HUES6 (cell line): ENCODE measurements at regions not wholly inside any gene's neighbourhood (a gene's known extent, or its start where the extent isn't known, plus 50 kb on each side); places are given as distances from the start of the nearest gene placed in this dataset.

Experiments used
- H3K27ac ChIP-seq: 2 replicates; pipeline ENCODE4 v1.7.0; 2013; ENCODE audit warnings: low read depth, mild to moderate bottlenecking, low read length, inconsistent platforms
- H3K27me3 ChIP-seq: 2 replicates; pipeline ENCODE4 v1.6.1; 2013; ENCODE audit warnings: low read length; ENCODE audit not compliant: control insufficient read depth, insufficient read depth
- H3K36me3 ChIP-seq: 2 replicates; pipeline ENCODE4 v1.6.1; 2013; ENCODE audit warnings: low read length; ENCODE audit not compliant: control insufficient read depth, insufficient read depth
- H3K4me1 ChIP-seq: 2 replicates; pipeline ENCODE4 v1.6.1; 2013; ENCODE audit warnings: low read length; ENCODE audit not compliant: control insufficient read depth, insufficient read depth
- H3K4me3 ChIP-seq: 2 replicates; pipeline ENCODE4 v1.5.1; 2013; ENCODE audit warnings: low read depth, low read length
- H3K9ac ChIP-seq: one replicate; pipeline ENCODE4 v1.6.1; 2013; ENCODE audit warnings: mild to moderate bottlenecking, low read length
- H3K9me3 ChIP-seq: 2 replicates; pipeline ENCODE4 v1.6.1; 2013; ENCODE audit warnings: low read depth, low read length; ENCODE audit not compliant: control insufficient read depth, insufficient read depth

DNA sequence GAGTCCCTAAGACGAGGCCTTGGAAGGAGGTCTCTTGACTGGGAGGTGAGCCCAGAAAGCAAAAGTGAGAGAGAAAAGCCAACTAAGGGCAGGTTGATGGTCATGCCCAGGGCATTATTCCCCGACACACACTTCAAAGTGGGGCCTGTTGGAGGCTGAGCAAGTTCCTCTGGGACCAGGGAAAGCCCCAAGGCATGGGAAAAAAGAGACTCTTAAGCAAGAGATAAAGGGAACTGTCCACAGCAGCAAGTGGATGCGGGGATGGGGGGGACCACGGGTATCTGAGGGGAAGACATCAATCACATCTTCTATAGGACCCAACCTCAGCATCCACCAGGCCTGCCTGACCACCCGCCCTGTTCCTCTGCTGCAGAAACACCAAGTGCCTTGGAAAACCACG, 119.9 kb upstream of the MAFB start:
- no peaks in the 10 kb centered on the region for H3K4me1 ChIP-seq
- H3K27ac ChIP-seq, result no peak overlapping the region
- no peaks in the 10 kb centered on the region for H3K9me3 ChIP-seq
- peaks cover 6% of the 10 kb centered on the region for H3K27me3 ChIP-seq
- H3K4me3 ChIP-seq, result no peak overlapping the region
- H3K9ac ChIP-seq, result no peak overlapping the region
- H3K36me3 ChIP-seq, result no peaks in the 10 kb centered on the region

DNA sequence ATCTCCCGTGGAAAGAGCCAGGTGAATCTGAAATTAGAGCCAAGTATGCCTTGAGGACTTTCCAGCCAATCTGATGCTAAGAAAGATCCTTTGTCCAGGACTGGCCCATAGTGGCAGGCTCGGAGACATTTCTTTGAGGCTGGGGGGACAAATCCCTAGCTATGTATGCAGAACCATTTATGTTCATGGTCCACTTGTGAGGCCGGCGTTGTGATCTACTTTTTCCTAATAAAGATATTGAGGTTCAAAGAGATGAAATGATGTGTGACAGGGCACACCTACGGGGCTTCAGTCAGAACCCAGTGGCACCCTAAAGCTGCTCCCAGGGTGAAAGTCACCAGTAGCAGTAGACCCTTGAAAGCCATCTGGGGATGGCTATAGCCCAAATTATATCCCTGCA, 120.3 kb upstream of the MAFB start:
- Histone ChIP-seq H3K4me1 (no peaks in the 10 kb centered on the region), H3K9me3 (no peaks in the 10 kb centered on the region), H3K27ac (no peak overlapping the region), H3K27me3 (peaks cover 6% of the 10 kb centered on the region), H3K4me3 (no peak overlapping the region), H3K9ac (no peak overlapping the region), H3K36me3 (no peaks in the 10 kb centered on the region)

DNA sequence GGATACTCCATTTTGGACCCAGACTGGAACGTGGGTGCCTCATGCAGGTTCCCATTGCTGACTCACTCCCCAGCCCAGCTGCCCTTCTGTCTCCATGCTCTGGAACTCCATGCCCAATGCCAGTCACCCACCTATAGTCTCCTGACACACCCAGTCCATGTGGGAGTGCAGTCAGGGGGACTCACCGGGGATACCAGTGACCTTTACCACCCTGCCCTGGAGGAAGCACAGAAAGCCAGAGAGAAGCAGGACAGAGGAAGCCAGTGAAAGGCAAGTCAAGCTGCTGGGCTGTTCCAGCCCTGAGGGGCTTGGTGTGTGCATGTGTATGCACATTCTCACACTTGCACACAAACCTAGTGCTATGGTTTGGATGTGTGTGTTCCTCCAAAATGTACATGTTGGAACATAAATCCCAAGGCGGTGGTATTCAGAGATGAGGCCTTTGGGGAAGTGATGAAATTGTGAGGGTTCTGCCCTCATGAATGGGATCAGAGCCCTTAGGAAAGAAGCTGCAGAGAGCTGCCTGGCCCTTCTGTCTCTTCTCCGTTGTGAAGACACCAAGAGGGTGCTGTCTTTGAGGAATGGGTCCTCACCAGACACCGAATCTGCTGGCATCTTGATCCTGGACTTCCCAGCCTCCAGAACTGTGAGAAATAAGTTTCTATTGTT, 121.4 kb upstream of the MAFB start:
- Histone ChIP-seq H3K9me3 (no peaks in the 10 kb centered on the region), H3K4me3 (no peak overlapping the region), H3K27ac (no peak overlapping the region), H3K36me3 (no peaks in the 10 kb centered on the region), H3K9ac (no peak overlapping the region), H3K4me1 (no peaks in the 10 kb centered on the region), H3K27me3 (peaks cover 1% of the 10 kb centered on the region)

DNA sequence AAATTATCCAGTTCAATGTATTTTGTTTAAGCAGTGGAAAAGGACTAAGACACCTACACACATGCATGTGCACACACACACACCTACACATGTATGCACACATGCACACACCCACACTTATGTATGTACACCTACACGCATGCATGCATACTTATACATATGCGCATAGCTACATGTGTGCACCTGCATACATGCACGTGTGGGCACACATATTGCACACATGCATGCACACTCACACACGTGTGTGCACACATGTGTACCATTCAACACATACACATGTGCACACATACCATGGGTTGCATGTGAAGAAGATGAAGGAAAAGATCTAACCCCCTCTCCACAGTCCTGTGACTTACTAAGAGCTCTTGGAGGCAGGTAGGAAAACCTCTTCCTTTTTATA, 122.0 kb upstream of the MAFB start:
- Histone ChIP-seq H3K27ac (no peak overlapping the region), H3K9ac (no peak overlapping the region), H3K4me3 (no peak overlapping the region), H3K4me1 (no peaks in the 10 kb centered on the region), H3K9me3 (no peaks in the 10 kb centered on the region), H3K27me3 (no peaks in the 10 kb centered on the region; the same call in 1 of the 2 replicates), H3K36me3 (no peaks in the 10 kb centered on the region)

DNA sequence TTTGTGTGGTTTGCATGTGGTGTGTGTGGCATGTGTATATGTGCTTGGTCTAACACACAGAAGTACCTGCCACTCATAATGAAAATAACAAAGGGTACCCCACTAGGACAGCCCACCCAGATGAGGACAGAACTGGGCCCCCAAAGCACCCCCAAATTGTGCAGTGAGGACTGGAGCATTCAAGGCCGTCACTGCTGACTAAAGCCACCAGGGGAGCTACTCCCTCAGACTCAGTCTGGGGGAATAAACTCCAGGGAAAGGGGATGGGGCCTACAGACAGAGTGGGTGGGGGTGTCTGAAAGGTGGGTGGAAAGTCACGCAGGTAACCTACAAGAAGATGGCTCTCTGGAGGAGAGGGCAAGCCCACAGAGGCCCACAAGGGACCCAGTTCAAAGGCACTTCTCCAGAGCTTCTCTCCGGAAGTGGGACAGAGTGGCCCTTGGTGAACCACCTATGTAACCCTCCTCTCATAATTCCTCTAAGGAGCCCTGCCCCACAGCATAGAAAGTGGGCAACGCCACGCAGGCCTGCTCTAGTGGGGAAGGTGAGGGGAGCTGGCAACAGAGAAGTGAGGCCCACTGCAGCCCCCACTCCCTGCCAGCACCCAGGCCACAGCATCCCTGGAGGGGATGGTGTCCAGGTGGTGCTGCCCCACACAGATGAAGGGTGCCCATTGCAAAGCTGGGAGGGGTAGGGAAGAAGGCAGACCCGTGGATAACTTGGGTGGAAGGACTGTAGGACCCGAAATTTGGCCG, 122.8 kb upstream of the MAFB start:
- Histone ChIP-seq H3K27me3 (no peaks in the 10 kb centered on the region), H3K27ac (no peak overlapping the region), H3K4me3 (no peak overlapping the region), H3K9ac (no peak overlapping the region), H3K36me3 (no peaks in the 10 kb centered on the region), H3K4me1 (no peaks in the 10 kb centered on the region), H3K9me3 (no peaks in the 10 kb centered on the region)

DNA sequence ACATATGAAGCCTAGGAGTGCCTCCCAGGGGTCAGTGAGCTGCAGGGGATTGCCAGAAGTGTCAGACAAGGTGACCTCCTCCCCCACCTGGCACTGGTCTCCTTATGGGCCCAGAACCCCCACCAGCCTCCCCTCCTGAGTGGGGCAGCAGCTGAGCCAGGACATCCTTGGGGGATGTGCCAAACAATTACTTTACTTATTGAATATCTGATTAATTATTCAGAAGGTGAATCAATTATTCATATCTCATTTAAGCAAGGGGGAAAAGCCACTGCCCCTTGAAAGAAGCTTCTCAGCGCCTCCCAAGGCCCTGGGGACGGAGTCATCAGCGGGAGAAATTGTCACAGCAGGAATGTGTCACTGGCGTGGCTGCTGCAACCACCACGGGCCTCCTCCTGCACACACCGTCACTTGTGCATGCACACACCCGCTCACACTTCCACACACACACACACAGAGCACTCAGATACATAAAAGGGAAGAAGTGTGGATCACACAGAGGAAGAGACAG, 123.4 kb upstream of the MAFB start:
- Histone ChIP-seq H3K27me3 (no peaks in the 10 kb centered on the region; the same call in 1 of the 2 replicates), H3K9me3 (no peaks in the 10 kb centered on the region), H3K4me3 (no peak overlapping the region), H3K36me3 (no peaks in the 10 kb centered on the region), H3K27ac (no peak overlapping the region), H3K9ac (no peak overlapping the region), H3K4me1 (no peaks in the 10 kb centered on the region)

DNA sequence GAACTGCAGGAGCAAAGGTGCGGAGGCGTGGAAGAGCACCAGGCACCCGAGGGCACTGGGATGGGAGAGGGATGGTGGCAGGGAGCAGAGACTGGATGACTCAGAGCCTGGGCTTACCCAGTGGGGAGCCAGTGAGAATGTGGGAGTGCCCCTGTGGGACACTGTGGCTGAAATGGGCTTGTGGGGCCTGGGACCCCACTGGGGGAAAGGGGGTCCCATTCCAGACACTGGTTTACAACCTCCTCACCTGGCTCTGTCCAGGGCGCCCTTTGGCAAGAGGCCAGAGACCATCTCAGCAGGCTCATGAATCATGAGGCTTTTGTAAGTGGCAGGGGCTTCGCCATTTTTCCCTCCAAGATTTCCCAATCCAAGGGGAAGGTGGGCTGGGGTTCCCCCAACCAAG, 124.0 kb upstream of the MAFB start:
- no peak overlapping the region for H3K9ac ChIP-seq
- H3K4me1 ChIP-seq, result no peaks in the 10 kb centered on the region
- no peaks in the 10 kb centered on the region; the same call in 1 of the 2 replicates for H3K27me3 ChIP-seq

DNA sequence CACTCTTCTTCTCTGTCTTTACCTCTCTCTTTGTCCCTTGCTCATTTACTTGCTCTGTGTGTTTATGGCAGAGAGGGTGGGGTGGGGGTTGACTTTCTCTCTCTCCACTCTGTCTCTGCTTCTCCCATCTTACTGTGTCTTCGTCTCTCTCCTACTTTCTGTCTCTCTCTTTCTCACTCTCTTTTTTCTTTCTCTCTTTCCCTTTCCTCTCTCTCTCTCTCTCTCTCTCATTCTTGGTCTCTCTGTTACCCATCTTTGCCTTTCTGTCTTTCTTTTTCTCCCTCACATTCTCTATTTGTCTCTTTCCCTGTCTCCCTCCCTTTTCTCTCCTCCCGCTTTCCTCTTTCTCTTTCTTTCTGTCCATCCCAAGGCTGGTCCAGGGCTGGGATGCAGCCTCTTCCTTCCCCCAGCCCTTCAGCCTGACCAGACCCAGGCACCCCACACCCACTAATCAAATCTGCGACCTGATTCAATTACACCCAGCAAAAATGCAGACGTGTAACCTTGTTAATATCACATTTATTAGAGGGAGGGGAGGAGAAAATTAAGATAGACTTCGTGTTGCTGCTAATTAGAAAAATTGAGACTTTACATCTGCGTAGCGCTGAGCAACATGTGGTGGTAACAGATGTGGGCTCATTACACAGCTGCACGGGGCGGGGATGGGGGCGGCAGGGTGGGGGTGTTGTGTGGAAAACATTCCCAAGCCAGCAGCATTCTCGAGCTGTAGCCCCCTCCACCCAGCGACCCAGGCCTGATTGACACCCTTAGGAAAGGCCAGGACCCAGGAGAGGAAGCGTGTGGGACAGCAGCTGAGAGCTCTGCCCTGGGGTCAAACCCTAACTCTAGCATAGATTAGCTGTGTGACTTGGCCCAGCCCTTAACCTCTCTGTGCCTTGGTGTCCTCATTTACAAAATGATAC, 124.9 kb upstream of the MAFB start:
- Histone ChIP-seq H3K27me3 (no peaks in the 10 kb centered on the region; the same call in 1 of the 2 replicates), H3K27ac (no peak overlapping the region), H3K9ac (no peak overlapping the region), H3K4me1 (no peaks in the 10 kb centered on the region), H3K36me3 (no peaks in the 10 kb centered on the region), H3K9me3 (no peaks in the 10 kb centered on the region), H3K4me3 (no peak overlapping the region)

More for the DNA sequence above, 124.0 kb upstream of the MAFB start:
- H3K4me3 ChIP-seq, result no peak overlapping the region
- H3K27ac ChIP-seq, result no peak overlapping the region
- no peaks in the 10 kb centered on the region for H3K9me3 ChIP-seq
- no peaks in the 10 kb centered on the region for H3K36me3 ChIP-seq

DNA sequence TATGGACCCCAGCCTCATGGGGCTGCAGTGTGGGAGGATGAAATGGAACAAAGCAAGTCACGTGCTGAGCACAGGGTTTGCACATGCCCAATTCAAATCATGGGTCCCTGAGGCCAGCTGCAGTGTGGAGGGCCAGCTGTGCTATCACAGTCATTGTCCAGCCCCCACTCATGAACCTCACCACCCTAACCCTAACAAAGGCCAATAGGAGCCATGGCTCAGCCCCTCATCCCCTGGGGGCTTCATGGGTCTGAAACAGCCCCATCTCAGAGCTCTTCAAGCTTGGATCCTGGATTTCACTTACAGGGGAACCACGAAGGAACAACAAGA, 125.6 kb upstream of the MAFB start:
- H3K36me3 ChIP-seq, result no peaks in the 10 kb centered on the region
- H3K4me3 ChIP-seq, result no peak overlapping the region
- H3K27me3 ChIP-seq, result no peaks in the 10 kb centered on the region; the same call in 1 of the 2 replicates
- no peak overlapping the region for H3K27ac ChIP-seq
- H3K9ac ChIP-seq, result no peak overlapping the region
- H3K9me3 ChIP-seq, result no peaks in the 10 kb centered on the region
- H3K4me1 ChIP-seq, result no peaks in the 10 kb centered on the region

DNA sequence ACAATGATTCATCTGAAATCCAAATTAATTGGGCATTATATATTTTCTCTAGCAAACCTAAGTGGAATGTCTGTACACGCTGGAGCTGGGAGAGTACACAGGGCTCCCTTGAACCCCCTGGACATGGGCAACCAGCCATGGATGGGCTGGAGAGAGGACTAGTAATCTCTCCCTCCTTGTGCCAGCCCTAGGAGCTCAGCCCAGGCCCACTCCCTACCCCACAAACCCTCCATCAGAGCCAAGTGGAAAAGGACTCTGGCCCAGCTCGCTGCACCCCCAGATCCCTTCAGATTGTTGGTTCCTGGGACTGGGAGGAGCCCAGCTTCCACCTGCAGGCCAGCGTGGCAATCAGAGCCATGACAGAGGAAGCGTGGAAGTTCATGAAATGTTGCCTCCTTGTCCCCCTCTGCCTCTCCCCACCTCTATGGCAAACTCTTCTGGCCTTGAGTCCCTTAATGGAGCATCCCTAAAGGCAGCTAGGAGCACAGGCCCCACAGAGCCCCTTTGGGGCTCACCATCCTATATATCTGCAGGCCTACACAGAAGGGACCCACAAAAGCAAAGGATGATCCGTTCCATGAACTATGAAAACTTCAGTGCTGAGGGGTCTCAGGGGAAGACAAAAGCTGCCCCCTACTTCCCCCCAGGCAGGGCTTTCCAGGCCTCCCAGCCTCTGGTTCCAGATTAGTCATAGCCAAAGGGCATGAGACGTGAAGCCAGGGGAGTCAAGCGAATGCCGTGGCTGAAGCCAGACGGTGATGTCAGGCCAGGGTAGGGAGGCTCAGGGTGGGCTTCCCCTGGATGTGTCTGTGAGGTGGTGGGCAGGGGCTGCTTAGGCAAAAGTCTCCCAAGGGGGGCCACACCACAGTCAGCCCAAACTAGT, 126.4 kb upstream of the MAFB start:
- Histone ChIP-seq H3K36me3 (no peaks in the 10 kb centered on the region), H3K27me3 (no peaks in the 10 kb centered on the region; the same call in 1 of the 2 replicates), H3K9ac (no peak overlapping the region), H3K9me3 (no peaks in the 10 kb centered on the region), H3K27ac (no peak overlapping the region), H3K4me1 (no peaks in the 10 kb centered on the region), H3K4me3 (no peak overlapping the region)
